HEK293 (cell line): ENCODE measurements at regions not wholly inside any gene's neighbourhood (a gene's known extent, or its start where the extent isn't known, plus 50 kb on each side); places are given as distances from the start of the nearest gene placed in this dataset.
A peak's percentile ranks its signal among the peaks of the same experiment; 100 is the strongest.

Experiments used
- CTCF ChIA-PET: fragments of 350-600 bp; formaldehyde crosslinking; extraction: SDS; loops from one replicate; lab custom pipeline; 2021; ENCODE audit warnings: antibody characterized with exemption; lab: Yijun Ruan, JAX
- POLR2A ChIA-PET: fragments of 300-600 bp; formaldehyde crosslinking; extraction: SDS; loops from one replicate; lab custom pipeline; 2020; ENCODE audit warnings: antibody characterized with exemption, inconsistent platforms; lab: Yijun Ruan, JAX
- H3K27ac ChIP-seq: fragments of 200-500 bp; sonication (Bioruptor generic); 2 replicates; pipeline ENCODE4 v1.5.1; 2014; ENCODE audit warnings: low read depth, low read length, control low read depth, inconsistent platforms; ENCODE audit errors: extremely low read depth
- H3K36me3 ChIP-seq, 2 experiments: fragments of 200-500 bp in 1 of 2; sonication (Bioruptor generic) in 1 of 2; 1 replicate in 1 of 2; 2 replicates in 1 of 2; pipeline ENCODE4 v1.5.1; 2014 to 2017; ENCODE audit warnings: inconsistent platforms in 2 of 2, low read length in 2 of 2; ENCODE audit not compliant: control insufficient read depth in 2 of 2, insufficient read depth in 1 of 2
- H3K4me1 ChIP-seq: fragments of 200-500 bp; sonication (Bioruptor generic); 2 replicates; pipeline ENCODE4 v1.5.1; 2014; ENCODE audit warnings: mild to moderate bottlenecking, low read length, inconsistent platforms; ENCODE audit not compliant: control insufficient read depth, insufficient read depth
- H3K4me3 ChIP-seq: 2 replicates; pipeline ENCODE4 v1.5.1; 2011; ENCODE audit warnings: low read depth, mild to moderate bottlenecking, control low read depth, low read length, moderate library complexity
- H3K9me3 ChIP-seq: fragments of 200-500 bp; sonication (Bioruptor generic); 2 replicates; pipeline ENCODE4 v1.5.1; 2014; ENCODE audit warnings: low read depth, low read length, inconsistent platforms; ENCODE audit not compliant: control insufficient read depth, insufficient read depth
- HOXC10 ChIP-seq: sonication (generic); formaldehyde crosslinking; IDR thresholded peaks from 2 replicates; pipeline ENCODE4 v1.8.1; 2023; ENCODE audit warnings: mild to moderate bottlenecking, missing genetic modification reagents
- REPIN1 ChIP-seq: fragments of 450-650 bp; formaldehyde crosslinking; IDR thresholded peaks from 2 replicates; pipeline ENCODE4 v1.5.1; 2017; ENCODE audit warnings: missing biosample characterization, missing genetic modification characterization, low read depth
- SALL2 ChIP-seq: fragments of 450-650 bp; formaldehyde crosslinking; IDR thresholded peaks from 2 replicates; pipeline ENCODE4 v1.5.0; 2017; ENCODE audit warnings: missing biosample characterization, mild to moderate bottlenecking, missing genetic modification characterization, borderline replicate concordance
- SETDB1 ChIP-seq: IDR thresholded peaks from one replicate; pipeline ENCODE4 v1.6.1; 2017; ENCODE audit warnings: mild to moderate bottlenecking, low read length, moderate library complexity, mixed read lengths; ENCODE audit not compliant: insufficient read length
- WT1 ChIP-seq: fragments of 450-650 bp; formaldehyde crosslinking; IDR thresholded peaks from 2 replicates; pipeline ENCODE4 v1.5.1; 2016; ENCODE audit warnings: missing biosample characterization, missing genetic modification characterization
- ZIC2 ChIP-seq: fragments of 450-650 bp; formaldehyde crosslinking; IDR thresholded peaks from 2 replicates; pipeline ENCODE4 v1.5.1; 2016; ENCODE audit warnings: missing biosample characterization, missing genetic modification characterization
- ZNF16 ChIP-seq: fragments of 450-650 bp; formaldehyde crosslinking; IDR thresholded peaks from 2 replicates; pipeline ENCODE4 v1.5.1; 2016; ENCODE audit warnings: low read depth, missing biosample characterization, missing genetic modification characterization
- ZNF211 ChIP-seq: fragments of 450-650 bp; formaldehyde crosslinking; IDR thresholded peaks from 2 replicates; pipeline ENCODE4 v1.5.1; 2016; ENCODE audit warnings: low read depth, missing biosample characterization, missing genetic modification characterization
- ZNF555 ChIP-seq: fragments of 450-650 bp; formaldehyde crosslinking; conservative IDR thresholded peaks from 2 replicates; pipeline ENCODE4 v1.5.1; 2017; ENCODE audit warnings: missing biosample characterization, mild to moderate bottlenecking, missing genetic modification characterization, inconsistent platforms
- ZNF654 ChIP-seq: fragments of 450-650 bp; formaldehyde crosslinking; IDR thresholded peaks from 2 replicates; pipeline ENCODE4 v1.5.1; 2016; ENCODE audit warnings: low read depth, missing biosample characterization, missing genetic modification characterization
- TF ChIP-seq, protein P1 (sequence below): fragments of 450-650 bp; formaldehyde crosslinking; IDR thresholded peaks from 2 replicates; pipeline ENCODE4 v1.5.1; 2017; ENCODE audit warnings: missing biosample characterization, missing genetic modification characterization
- TF ChIP-seq, protein P2 (sequence below): fragments of 450-650 bp; formaldehyde crosslinking; IDR thresholded peaks from 2 replicates; pipeline ENCODE4 v1.5.1; 2017; ENCODE audit warnings: missing biosample characterization, mild to moderate bottlenecking, missing genetic modification characterization, moderate library complexity
- TF ChIP-seq, protein P3 (sequence below): fragments of 450-650 bp; formaldehyde crosslinking; IDR thresholded peaks from 2 replicates; pipeline ENCODE4 v1.5.1; 2016; ENCODE audit warnings: missing biosample characterization, missing genetic modification characterization
- TF ChIP-seq, protein P4 (sequence below): fragments of 450-650 bp; formaldehyde crosslinking; conservative IDR thresholded peaks from 2 replicates; pipeline ENCODE4 v1.5.1; 2016; ENCODE audit warnings: low read depth, missing biosample characterization, missing genetic modification characterization

DNA sequence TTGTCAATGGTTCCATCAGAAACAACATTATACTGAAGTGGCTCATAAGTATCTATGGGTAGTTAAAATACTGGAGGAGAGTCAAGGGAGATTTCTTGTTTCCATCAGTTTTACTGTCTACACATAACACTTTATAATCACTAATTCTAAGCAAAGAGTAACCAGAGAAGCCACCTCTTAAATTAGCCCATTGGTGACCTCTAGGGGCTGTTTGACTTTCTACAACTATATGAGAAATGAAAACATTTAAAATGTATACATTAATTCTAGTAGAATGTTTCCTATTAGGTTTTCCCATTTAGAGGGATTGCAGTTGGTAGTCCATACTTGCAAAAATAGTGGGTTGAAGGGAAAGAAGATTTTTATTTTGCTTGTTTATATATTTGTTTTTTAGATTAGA lies 504.3 kb downstream of the FAM181B start:
- ChIA-PET CTCF (interaction anchor here (0.6 to 1.0 kb wide), 2 partner anchors 582 to 586 kb away, joined by 3 read pairs; no protein-coding TSS in a partner anchor), POLR2A (no interaction called here)
- H3K36me3 ChIP-seq: no peaks in the 10 kb centered on the region
- TF ChIP-seq, protein P1, sequence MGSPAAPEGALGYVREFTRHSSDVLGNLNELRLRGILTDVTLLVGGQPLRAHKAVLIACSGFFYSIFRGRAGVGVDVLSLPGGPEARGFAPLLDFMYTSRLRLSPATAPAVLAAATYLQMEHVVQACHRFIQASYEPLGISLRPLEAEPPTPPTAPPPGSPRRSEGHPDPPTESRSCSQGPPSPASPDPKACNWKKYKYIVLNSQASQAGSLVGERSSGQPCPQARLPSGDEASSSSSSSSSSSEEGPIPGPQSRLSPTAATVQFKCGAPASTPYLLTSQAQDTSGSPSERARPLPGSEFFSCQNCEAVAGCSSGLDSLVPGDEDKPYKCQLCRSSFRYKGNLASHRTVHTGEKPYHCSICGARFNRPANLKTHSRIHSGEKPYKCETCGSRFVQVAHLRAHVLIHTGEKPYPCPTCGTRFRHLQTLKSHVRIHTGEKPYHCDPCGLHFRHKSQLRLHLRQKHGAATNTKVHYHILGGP (tag by site-specific recombination): no peak
- TF ChIP-seq ZIC2 (no peak), WT1 (tag by site-specific recombination) (no peak), SALL2 (tag by site-specific recombination) (no peak), ZNF16 (no peak), ZNF654 (tag by site-specific recombination) (peak; percentile 12)
- TF ChIP-seq, protein P2, sequence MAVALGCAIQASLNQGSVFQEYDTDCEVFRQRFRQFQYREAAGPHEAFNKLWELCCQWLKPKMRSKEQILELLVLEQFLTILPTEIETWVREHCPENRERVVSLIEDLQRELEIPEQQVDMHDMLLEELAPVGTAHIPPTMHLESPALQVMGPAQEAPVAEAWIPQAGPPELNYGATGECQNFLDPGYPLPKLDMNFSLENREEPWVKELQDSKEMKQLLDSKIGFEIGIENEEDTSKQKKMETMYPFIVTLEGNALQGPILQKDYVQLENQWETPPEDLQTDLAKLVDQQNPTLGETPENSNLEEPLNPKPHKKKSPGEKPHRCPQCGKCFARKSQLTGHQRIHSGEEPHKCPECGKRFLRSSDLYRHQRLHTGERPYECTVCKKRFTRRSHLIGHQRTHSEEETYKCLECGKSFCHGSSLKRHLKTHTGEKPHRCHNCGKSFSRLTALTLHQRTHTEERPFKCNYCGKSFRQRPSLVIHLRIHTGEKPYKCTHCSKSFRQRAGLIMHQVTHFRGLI (tag by site-specific recombination): no peak
- TF ChIP-seq, protein P3, sequence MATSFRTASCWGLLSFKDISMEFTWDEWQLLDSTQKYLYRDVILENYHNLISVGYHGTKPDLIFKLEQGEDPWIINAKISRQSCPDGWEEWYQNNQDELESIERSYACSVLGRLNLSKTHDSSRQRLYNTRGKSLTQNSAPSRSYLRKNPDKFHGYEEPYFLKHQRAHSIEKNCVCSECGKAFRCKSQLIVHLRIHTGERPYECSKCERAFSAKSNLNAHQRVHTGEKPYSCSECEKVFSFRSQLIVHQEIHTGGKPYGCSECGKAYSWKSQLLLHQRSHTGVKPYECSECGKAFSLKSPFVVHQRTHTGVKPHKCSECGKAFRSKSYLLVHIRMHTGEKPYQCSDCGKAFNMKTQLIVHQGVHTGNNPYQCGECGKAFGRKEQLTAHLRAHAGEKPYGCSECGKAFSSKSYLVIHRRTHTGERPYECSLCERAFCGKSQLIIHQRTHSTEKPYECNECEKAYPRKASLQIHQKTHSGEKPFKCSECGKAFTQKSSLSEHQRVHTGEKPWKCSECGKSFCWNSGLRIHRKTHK: no peak
- H3K4me3 ChIP-seq: no peak overlapping the region
- no peak overlapping the region for H3K27ac ChIP-seq
- H3K4me1 ChIP-seq: no peaks in the 10 kb centered on the region
- no peaks in the 10 kb centered on the region for H3K9me3 ChIP-seq

DNA sequence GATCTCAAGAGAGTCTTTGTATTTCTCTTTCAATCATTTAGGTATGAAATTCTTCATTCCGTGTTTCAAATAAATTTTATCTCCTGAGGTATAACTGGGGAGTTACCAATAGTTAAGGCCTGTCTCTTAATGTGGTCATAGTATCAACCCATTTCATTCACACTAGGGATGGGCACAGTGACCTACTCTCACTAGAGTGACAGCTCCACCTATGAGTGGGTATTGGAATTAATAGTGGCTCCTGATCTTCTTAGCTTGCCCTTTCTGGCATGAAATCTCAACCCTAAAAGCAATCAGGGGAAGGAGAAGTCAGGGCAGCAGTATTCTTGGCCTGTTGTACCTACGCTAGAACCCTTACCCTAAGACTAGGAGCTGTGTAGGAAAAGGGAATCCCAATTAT lies 507.7 kb downstream of the FAM181B start:
- TF ChIP-seq SETDB1: no peak
- TF ChIP-seq, protein P4, sequence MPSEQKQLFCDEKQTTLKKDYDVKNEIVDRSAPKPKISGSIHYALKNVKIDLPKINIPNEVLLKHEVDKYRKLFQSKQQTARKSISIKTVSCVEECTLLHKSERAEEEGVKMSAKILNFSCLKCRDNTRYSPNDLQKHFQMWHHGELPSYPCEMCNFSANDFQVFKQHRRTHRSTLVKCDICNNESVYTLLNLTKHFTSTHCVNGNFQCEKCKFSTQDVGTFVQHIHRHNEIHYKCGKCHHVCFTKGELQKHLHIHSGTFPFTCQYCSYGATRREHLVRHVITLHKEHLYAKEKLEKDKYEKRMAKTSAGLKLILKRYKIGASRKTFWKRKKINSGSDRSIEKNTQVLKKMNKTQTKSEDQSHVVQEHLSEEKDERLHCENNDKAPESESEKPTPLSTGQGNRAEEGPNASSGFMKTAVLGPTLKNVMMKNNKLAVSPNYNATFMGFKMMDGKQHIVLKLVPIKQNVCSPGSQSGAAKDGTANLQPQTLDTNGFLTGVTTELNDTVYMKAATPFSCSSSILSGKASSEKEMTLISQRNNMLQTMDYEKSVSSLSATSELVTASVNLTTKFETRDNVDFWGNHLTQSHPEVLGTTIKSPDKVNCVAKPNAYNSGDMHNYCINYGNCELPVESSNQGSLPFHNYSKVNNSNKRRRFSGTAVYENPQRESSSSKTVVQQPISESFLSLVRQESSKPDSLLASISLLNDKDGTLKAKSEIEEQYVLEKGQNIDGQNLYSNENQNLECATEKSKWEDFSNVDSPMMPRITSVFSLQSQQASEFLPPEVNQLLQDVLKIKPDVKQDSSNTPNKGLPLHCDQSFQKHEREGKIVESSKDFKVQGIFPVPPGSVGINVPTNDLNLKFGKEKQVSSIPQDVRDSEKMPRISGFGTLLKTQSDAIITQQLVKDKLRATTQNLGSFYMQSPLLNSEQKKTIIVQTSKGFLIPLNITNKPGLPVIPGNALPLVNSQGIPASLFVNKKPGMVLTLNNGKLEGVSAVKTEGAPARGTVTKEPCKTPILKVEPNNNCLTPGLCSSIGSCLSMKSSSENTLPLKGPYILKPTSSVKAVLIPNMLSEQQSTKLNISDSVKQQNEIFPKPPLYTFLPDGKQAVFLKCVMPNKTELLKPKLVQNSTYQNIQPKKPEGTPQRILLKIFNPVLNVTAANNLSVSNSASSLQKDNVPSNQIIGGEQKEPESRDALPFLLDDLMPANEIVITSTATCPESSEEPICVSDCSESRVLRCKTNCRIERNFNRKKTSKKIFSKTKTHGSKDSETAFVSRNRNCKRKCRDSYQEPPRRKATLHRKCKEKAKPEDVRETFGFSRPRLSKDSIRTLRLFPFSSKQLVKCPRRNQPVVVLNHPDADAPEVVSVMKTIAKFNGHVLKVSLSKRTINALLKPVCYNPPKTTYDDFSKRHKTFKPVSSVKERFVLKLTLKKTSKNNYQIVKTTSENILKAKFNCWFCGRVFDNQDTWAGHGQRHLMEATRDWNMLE (tag by site-specific recombination): no peak
- TF ChIP-seq ZNF211 (tag by site-specific recombination): no peak
- no peak for TF ChIP-seq HOXC10 (CRISPR knock-in tag)
- TF ChIP-seq REPIN1 (tag by site-specific recombination): no peak
- no peak for TF ChIP-seq ZNF555 (tag by site-specific recombination)
- CTCF ChIA-PET: no interaction called here
- Histone ChIP-seq H3K27ac (no peak overlapping the region), H3K4me1 (no peaks in the 10 kb centered on the region), H3K9me3 (no peaks in the 10 kb centered on the region), H3K4me3 (no peak overlapping the region), H3K36me3 (no peaks in the 10 kb centered on the region)
- POLR2A ChIA-PET: no interaction called here
